BJ (cell line): ENCODE measurements at regions not wholly inside any gene's neighbourhood (a gene's known extent, or its start where the extent isn't known, plus 50 kb on each side); places are given as distances from the start of the nearest gene placed in this dataset.

ENCODE experiments used
- CTCF ChIA-PET: fragments of 350-600 bp; formaldehyde crosslinking; extraction: SDS; loops from one replicate; lab custom pipeline; 2021; ENCODE audit warnings: antibody characterized with exemption, inconsistent platforms; lab: Yijun Ruan, JAX
- POLR2A ChIA-PET: fragments of 300-600 bp; sonication (Branson Sonifier 250); formaldehyde crosslinking; extraction: SDS; loops from one replicate; lab custom pipeline; 2021; ENCODE audit warnings: antibody characterized with exemption; lab: Charles Lee
- DNase-seq: peaks from one replicate; pipeline ENCODE4 v3.0.0-alpha.2; 2011; ENCODE audit warnings: low read depth
- H3K27me3 ChIP-seq: 2 replicates; pipeline ENCODE4 v1.6.0; 2011; ENCODE audit warnings: low read length; ENCODE audit not compliant: control insufficient read depth, insufficient read depth
- H3K36me3 ChIP-seq: 2 replicates; pipeline ENCODE4 v1.5.1; 2011; ENCODE audit warnings: low read length; ENCODE audit not compliant: control insufficient read depth, insufficient read depth
- H3K4me3 ChIP-seq: 2 replicates; pipeline ENCODE4 v1.5.1; 2011; ENCODE audit warnings: low read depth, mild to moderate bottlenecking, control low read depth, low read length
- TF ChIP-seq, protein P1 (sequence below): IDR thresholded peaks from 2 replicates; pipeline ENCODE4 v1.5.1; 2011; ENCODE audit warnings: low read depth, mild to moderate bottlenecking, control low read depth, inconsistent platforms, low read length, moderate library complexity; ENCODE audit not compliant: insufficient read depth

DNA sequence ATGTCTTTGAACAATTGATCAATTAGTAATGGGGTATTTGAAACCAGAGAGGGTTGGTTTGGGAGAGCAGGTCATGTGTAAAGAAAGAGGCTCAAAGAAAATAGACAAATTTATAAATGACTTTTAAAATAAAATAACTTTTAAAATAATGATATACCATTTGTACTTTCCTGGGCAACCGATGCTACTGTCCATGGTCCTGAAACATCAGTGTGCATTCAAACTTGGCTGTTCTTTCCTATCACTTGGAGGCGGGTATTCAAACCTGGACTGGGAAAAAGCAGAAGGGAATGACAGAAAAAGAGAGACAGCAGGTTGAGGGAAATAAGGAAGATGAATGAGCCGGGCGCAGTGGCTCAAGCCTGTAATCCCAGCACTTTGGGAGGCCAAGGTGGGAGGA is 1446.4 kb upstream of the WWC1 start:
- TF ChIP-seq, protein P1, sequence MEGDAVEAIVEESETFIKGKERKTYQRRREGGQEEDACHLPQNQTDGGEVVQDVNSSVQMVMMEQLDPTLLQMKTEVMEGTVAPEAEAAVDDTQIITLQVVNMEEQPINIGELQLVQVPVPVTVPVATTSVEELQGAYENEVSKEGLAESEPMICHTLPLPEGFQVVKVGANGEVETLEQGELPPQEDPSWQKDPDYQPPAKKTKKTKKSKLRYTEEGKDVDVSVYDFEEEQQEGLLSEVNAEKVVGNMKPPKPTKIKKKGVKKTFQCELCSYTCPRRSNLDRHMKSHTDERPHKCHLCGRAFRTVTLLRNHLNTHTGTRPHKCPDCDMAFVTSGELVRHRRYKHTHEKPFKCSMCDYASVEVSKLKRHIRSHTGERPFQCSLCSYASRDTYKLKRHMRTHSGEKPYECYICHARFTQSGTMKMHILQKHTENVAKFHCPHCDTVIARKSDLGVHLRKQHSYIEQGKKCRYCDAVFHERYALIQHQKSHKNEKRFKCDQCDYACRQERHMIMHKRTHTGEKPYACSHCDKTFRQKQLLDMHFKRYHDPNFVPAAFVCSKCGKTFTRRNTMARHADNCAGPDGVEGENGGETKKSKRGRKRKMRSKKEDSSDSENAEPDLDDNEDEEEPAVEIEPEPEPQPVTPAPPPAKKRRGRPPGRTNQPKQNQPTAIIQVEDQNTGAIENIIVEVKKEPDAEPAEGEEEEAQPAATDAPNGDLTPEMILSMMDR = no peak
- Histone ChIP-seq H3K27me3 (no peaks in the 10 kb centered on the region), H3K4me3 (no peak overlapping the region), H3K36me3 (no peaks in the 10 kb centered on the region)
- POLR2A ChIA-PET = no interaction called here
- CTCF ChIA-PET = no interaction called here
- DNase-seq = no peak

DNA sequence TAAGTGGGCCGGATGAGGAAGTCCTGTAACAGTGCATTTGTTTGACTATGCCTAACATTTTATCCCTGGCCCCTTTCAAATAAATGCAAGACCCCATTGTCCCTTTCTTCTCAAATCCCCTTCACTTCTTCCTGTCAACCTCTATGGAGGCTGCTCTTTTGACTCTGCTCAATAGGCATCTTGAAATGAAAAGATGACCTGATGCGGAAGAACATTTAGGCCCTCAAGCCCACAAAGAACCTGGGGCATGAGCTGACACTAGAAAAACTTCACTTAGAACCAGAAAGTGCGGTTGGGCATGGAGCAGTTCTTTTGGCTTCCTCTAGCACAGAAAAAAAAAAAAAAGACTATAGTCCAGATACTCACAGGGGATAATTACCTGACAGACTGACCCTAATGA is 1434.7 kb upstream of the WWC1 start:
- Histone ChIP-seq H3K4me3 (no peak overlapping the region), H3K36me3 (no peaks in the 10 kb centered on the region), H3K27me3 (no peaks in the 10 kb centered on the region)
- no peak for DNase-seq
- TF ChIP-seq, protein P1 = no peak
- POLR2A ChIA-PET = no interaction called here
- CTCF ChIA-PET = no interaction called here

DNA sequence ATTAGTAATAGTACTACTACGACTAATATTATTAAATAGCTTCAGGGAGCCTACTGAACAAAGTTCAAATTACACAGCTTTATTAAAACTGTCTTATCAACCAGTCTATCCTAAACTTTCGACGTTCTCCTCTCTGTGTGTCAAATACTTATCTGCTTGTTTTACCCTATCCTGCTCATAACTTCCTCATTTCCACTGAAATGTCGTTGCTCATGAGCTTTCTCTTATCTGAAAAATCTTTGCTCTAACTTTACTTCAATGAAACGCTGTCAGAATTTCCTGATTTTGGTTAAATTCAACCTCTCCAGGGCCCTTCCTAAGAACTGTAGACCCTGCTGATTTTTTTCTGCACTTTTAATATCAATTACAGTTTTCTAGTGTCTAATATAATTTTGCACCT is 1431.0 kb upstream of the WWC1 start:
- CTCF ChIA-PET = no interaction called here
- DNase-seq = no peak
- no peak overlapping the region for H3K4me3 ChIP-seq
- TF ChIP-seq, protein P1 = no peak
- POLR2A ChIA-PET = no interaction called here
- H3K36me3 ChIP-seq = no peaks in the 10 kb centered on the region
- H3K27me3 ChIP-seq = no peaks in the 10 kb centered on the region

DNA sequence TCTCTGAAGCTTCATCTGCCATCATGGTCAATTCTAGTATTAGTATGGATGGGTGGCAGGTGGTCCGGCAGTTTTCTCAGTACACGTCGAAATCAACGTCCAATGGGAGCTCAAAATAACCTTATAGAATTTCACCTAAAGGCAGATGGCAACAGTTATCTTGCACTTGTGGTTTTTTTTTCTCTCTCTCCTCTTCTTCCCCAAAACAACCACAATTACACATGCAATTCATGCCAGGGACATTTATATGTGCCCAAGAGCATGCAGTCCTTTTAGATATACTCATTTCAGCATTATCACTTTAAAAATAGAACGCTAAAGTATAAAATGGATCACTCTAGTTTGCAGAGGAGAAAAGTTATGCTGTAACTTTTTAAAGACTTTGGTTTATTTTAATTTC is 1428.9 kb upstream of the WWC1 start:
- TF ChIP-seq, protein P1 = no peak
- CTCF ChIA-PET = no interaction called here
- no peak overlapping the region for H3K4me3 ChIP-seq
- POLR2A ChIA-PET = no interaction called here
- no peak for DNase-seq
- H3K36me3 ChIP-seq = no peaks in the 10 kb centered on the region
- H3K27me3 ChIP-seq = no peaks in the 10 kb centered on the region

DNA sequence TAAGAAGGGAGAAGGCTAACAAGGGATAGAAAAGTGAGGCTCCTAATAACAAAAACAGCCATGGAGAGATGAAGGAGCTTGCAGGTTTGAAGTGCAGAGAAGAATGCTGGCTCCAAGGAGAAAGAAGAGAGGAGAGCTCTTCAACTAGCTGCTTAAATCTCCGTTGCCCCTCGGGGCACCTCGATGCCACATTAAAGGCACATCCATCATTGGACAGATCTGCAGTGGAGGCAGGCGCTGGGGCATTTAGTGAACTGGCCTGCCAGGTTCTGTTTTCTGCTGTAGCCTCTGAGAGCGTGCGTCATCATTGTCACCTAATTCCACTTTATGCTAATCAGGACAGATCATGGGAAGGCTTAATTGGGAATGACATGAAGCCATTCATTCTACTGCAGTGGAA is 1426.2 kb upstream of the WWC1 start:
- Histone ChIP-seq H3K36me3 (no peaks in the 10 kb centered on the region), H3K27me3 (no peaks in the 10 kb centered on the region), H3K4me3 (no peak overlapping the region)
- POLR2A ChIA-PET = no interaction called here
- CTCF ChIA-PET = no interaction called here
- TF ChIP-seq, protein P1 = no peak
- DNase-seq = no peak
